K562 (cell line): ENCODE measurements at regions not wholly inside any gene's neighbourhood (a gene's known extent, or its start where the extent isn't known, plus 50 kb on each side); places are given as distances from the start of the nearest gene placed in this dataset.
"Not testable (repeated sequence)": the region's sequence is repeated elsewhere in the genome, so short reads cannot be mapped to it uniquely, and the experiment has no call there.

ENCODE experiments used
- ATAC-seq: fragments of 200-7000 bp; cut with Tn5 transposase; 3 replicates; pipeline ENCODE4 v1.9.1; 2020; ENCODE audit warnings: moderate library complexity
- BruUV-seq: library from RNA; stranded (reverse); fragments of 400-500 nt; replicated peaks from 2 replicates; lab custom pipeline; 2021; lab: Mats Ljungman, UMichigan
- CTCF ChIA-PET: fragments of 300-600 bp; formaldehyde crosslinking; extraction: SDS; loops from one replicate; lab custom pipeline; 2021; ENCODE audit warnings: low intra/inter-chr PET ratio; lab: Yijun Ruan, JAX
- POLR2A ChIA-PET: fragments of 300-600, 350-650 bp; sonication (Branson Sonifier 250); formaldehyde crosslinking; extraction: SDS; loops from one replicate; lab custom pipeline; 2021; ENCODE audit warnings: antibody characterized with exemption, inconsistent platforms; lab: Yijun Ruan, JAX
- DNase-seq, 4 experiments: peaks; one replicate each; pipeline versions ENCODE4 v3.0.0 to v3.0.0-alpha.2; 2011 to 2018; ENCODE audit warnings: low spot score in 3 of 4, mixed read lengths in 3 of 4; ENCODE audit errors: extremely low read depth in 1 of 4
- FAIRE-seq: peaks from 2 replicates; lab custom pipeline; 2011; peaks lifted over from hg19 to GRCh38; lab: Jason Lieb, UNC
- H2AFZ ChIP-seq: 2 replicates; pipeline ENCODE4 v1.6.0; 2011; ENCODE audit warnings: low read depth, low read length, control low read depth, inconsistent platforms
- H3K27ac ChIP-seq: fragments of 200-600 bp; 3 replicates; pipeline ENCODE4 v1.8.0; 2011; ENCODE audit warnings: low read depth, mild to moderate bottlenecking, control low read depth, inconsistent platforms, low read length, moderate library complexity, mixed read lengths; ENCODE audit errors: extremely low read depth
- H3K27me3 ChIP-seq, 2 experiments: fragments of 300-600 bp in 1 of 2; 2 replicates in 1 of 2; 3 replicates in 1 of 2; pipeline versions ENCODE4 v1.6.0 to v1.8.0; 2011; ENCODE audit warnings: inconsistent platforms in 2 of 2, low read length in 2 of 2, mild to moderate bottlenecking in 1 of 2, mixed read lengths in 1 of 2, moderate library complexity in 1 of 2; ENCODE audit not compliant: control insufficient read depth in 2 of 2, insufficient read depth in 2 of 2
- H3K36me3 ChIP-seq: fragments of 300-600 bp; 3 replicates; pipeline ENCODE4 v1.8.0; 2011; ENCODE audit warnings: mild to moderate bottlenecking, low read length, inconsistent platforms; ENCODE audit not compliant: control insufficient read depth, insufficient read depth
- H3K4me1 ChIP-seq, 2 experiments: fragments of 200-600 bp in 1 of 2; replicated peaks in 1 of 2; 2 replicates in 1 of 2; 3 replicates in 1 of 2; pipeline versions ENCODE4 v1.5.1 to v1.8.0; 2011; ENCODE audit warnings: inconsistent platforms in 2 of 2, low read length in 2 of 2, mild to moderate bottlenecking in 1 of 2, mixed read lengths in 1 of 2, moderate library complexity in 1 of 2; ENCODE audit not compliant: control insufficient read depth in 2 of 2, insufficient read depth in 2 of 2
- H3K4me2 ChIP-seq: 2 replicates; pipeline ENCODE4 v1.6.1; 2011; ENCODE audit warnings: low read length, control low read depth, inconsistent platforms, mixed read lengths; ENCODE audit not compliant: insufficient read depth
- H3K4me3 ChIP-seq: fragments of 200-600 bp; sonication (generic), shearing (Covaris generic); 2 replicates; pipeline ENCODE4 v1.5.1; 2016; ENCODE audit warnings: control low read depth, inconsistent platforms
- H3K79me2 ChIP-seq: fragments of 200-600 bp; 3 replicates; pipeline ENCODE4 v1.8.0; 2011; ENCODE audit warnings: low read length, inconsistent platforms; ENCODE audit not compliant: control insufficient read depth, insufficient read depth
- H3K9ac ChIP-seq, 2 experiments: 2 replicates each; pipeline versions ENCODE4 v1.6.0 to v1.6.1; 2011; ENCODE audit warnings: low read depth in 2 of 2, low read length in 2 of 2, control low read depth in 1 of 2, inconsistent platforms in 1 of 2, mild to moderate bottlenecking in 1 of 2, mixed read lengths in 1 of 2; ENCODE audit not compliant: insufficient read depth in 1 of 2
- H3K9me1 ChIP-seq: one replicate; pipeline ENCODE4 v1.6.0; 2011; ENCODE audit warnings: inconsistent platforms, mild to moderate bottlenecking, low read length, moderate library complexity; ENCODE audit not compliant: control insufficient read depth, insufficient read depth
- H3K9me3 ChIP-seq: replicated peaks from 2 replicates; pipeline ENCODE4 v1.5.1; 2011; ENCODE audit warnings: low read depth, low read length, inconsistent platforms; ENCODE audit not compliant: control insufficient read depth, insufficient read depth
- H4K20me1 ChIP-seq: replicated peaks from 2 replicates; pipeline ENCODE4 v1.6.1; 2011; ENCODE audit warnings: low read length, inconsistent platforms, mixed read lengths; ENCODE audit not compliant: control insufficient read depth, insufficient read depth
- HMGN3 ChIP-seq: IDR thresholded peaks from 2 replicates; pipeline ENCODE4 v1.6.1; 2011; ENCODE audit warnings: borderline replicate concordance, low read depth, mild to moderate bottlenecking, mixed read lengths, low read length; ENCODE audit not compliant: insufficient read length; ENCODE audit errors: extremely low read depth
- MEF2A ChIP-seq: IDR thresholded peaks from 2 replicates; pipeline ENCODE4 v1.6.1; 2011; ENCODE audit warnings: low read depth, mild to moderate bottlenecking, low read length, moderate library complexity; ENCODE audit not compliant: control insufficient read depth
- MTA3 ChIP-seq: fragments of 450-650 bp; formaldehyde crosslinking; IDR thresholded peaks from 2 replicates; pipeline ENCODE4 v1.6.1; 2017; ENCODE audit warnings: mild to moderate bottlenecking, borderline replicate concordance
- SMAD2 ChIP-seq: fragments of 150-350 bp; IDR thresholded peaks from 2 replicates; pipeline ENCODE4 v1.6.1; 2014; ENCODE audit warnings: low read depth, mild to moderate bottlenecking, low read length
- ZNF197 ChIP-seq: fragments of 200-800 bp; sonication (Bioruptor generic); IDR thresholded peaks from 2 replicates; pipeline ENCODE4 v1.6.1; 2016; ENCODE audit warnings: low read depth, missing genetic modification characterization, missing compliant biosample characterization
- ZNF311 ChIP-seq: fragments of 250-450 bp; sonication (Bioruptor Pico); IDR thresholded peaks from 2 replicates; pipeline ENCODE4 v1.4.0; 2020; ENCODE audit warnings: mild to moderate bottlenecking, moderate library complexity
- WGBS: fragments of 100-300 bp; shearing (Covaris generic); methylation state at CpG from one replicate; pipeline ENCODE4 v1.1.6; 2016; ENCODE audit warnings: low coverage, mixed read lengths; ENCODE audit not compliant: insufficient coverage; ENCODE audit errors: missing lambda C conversion rate; 5-methylcytosine and 5-hydroxymethylcytosine counted together
- in situ Hi-C: fragments of 300-500 bp; cut with MboI; formaldehyde crosslinking; loops from 4 replicates; pipeline ENCODE4 v1.15.0; 2018; ENCODE audit warnings: inconsistent platforms, mixed read lengths
- intact Hi-C: fragments of 100-400 bp; cut with micrococcal nuclease; formaldehyde crosslinking; loops from 2 replicates; pipeline ENCODE4 v1.14.2; 2022

- no peak for FAIRE-seq
- H3K27me3 ChIP-seq, result no peaks in the 10 kb centered on the region
- in situ Hi-C loops, result no loop called here
Measured at GRCh38 chr12:63440048-63440447, 228.2 kb downstream of the DPY19L2 start.

GRCh38 chr12:63434384-63434783, 233.9 kb downstream of the DPY19L2 start:
- H4K20me1 ChIP-seq, FAIRE-seq, H3K79me2 ChIP-seq, DNase-seq, in situ Hi-C loops, H3K4me3 ChIP-seq, H3K27me3 ChIP-seq, H3K9me1 ChIP-seq, H3K36me3 ChIP-seq, ATAC-seq, H3K9ac ChIP-seq, BruUV-seq, H3K9me3 ChIP-seq, H3K4me2 ChIP-seq, POLR2A ChIA-PET, H3K27ac ChIP-seq, intact Hi-C loops, H3K4me1 ChIP-seq, CTCF ChIA-PET, H2AFZ ChIP-seq: not testable (repeated sequence)
- 3% methylated on average over 11 of the region's 11 CpGs for WGBS

More at GRCh38 chr12:63440048-63440447, 228.2 kb downstream of the DPY19L2 start:
- no peaks in the 10 kb centered on the region for H3K4me1 ChIP-seq
- POLR2A ChIA-PET, result no interaction called here
- H3K9me3 ChIP-seq, result no peaks in the 10 kb centered on the region
- no peaks in the 10 kb centered on the region for H3K36me3 ChIP-seq
- 1% methylated on average over 5 of the region's 5 CpGs for WGBS
- H2AFZ ChIP-seq, result no peak overlapping the region
- no peak overlapping the region for H3K9ac ChIP-seq
- no TSS peak for BruUV-seq
- no peaks in the 10 kb centered on the region for H4K20me1 ChIP-seq
- no peak overlapping the region for H3K4me3 ChIP-seq
- H3K27ac ChIP-seq, result no peak overlapping the region
- TF ChIP-seq MEF2A (no peak), ZNF311 (no peak), ZNF197 (no peak), HMGN3 (no peak), MTA3 (no peak), SMAD2 (no peak)
- intact Hi-C loops, result no loop called here
- no peak for ATAC-seq
- H3K4me2 ChIP-seq, result no peak overlapping the region
- no peaks in the 10 kb centered on the region for H3K9me1 ChIP-seq
- H3K79me2 ChIP-seq, result no peaks in the 10 kb centered on the region
- no peak for DNase-seq
- CTCF ChIA-PET, result no interaction called here

DNA sequence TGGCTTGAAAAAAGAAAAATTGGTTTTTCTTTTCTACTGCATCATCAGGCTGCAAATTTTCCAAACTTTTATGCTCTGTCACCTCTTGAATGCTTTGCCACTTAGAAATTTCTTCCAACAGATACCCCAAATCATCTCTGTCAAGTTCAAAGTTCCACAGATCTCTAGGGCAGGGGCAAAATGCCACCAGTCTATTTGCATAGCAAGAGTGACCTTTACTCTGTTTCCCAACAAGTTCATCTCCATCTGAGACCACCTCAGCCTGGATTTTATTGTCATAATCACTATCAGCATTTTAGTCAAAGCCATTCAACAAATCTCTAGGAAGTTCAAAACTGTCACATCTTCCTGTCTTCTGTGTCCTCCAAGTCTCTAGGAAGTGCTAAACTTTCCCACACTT, 240.3 kb downstream of the DPY19L2 start:
- H3K27me3 ChIP-seq, H3K27ac ChIP-seq, CTCF ChIA-PET, H3K4me3 ChIP-seq, H3K9me1 ChIP-seq, BruUV-seq, ATAC-seq, POLR2A ChIA-PET, H3K9me3 ChIP-seq, DNase-seq, H3K9ac ChIP-seq, FAIRE-seq, H3K4me1 ChIP-seq, H2AFZ ChIP-seq, in situ Hi-C loops, H3K4me2 ChIP-seq, H3K79me2 ChIP-seq, H3K36me3 ChIP-seq, H4K20me1 ChIP-seq: not testable (repeated sequence)
- intact Hi-C loops, result loop anchor here (10.0 kb wide), 1 partner anchor 323 kb away; no protein-coding TSS in a partner anchor
